Parathyroid adenoma (tissue), 2 donors: ENCODE measurements at regions not wholly inside any gene's neighbourhood (a gene's known extent, or its start where the extent isn't known, plus 50 kb on each side); places are given as distances from the start of the nearest gene placed in this dataset.

ENCODE experiments used
- H2AFZ ChIP-seq: fragments of 300-600 bp; sonication (generic); one replicate; pipeline ENCODE4 v1.7.0; 2017; ENCODE audit warnings: antibody characterized with exemption, mild to moderate bottlenecking
- H3K27ac ChIP-seq: fragments of 300-600 bp; sonication (generic); one replicate; pipeline ENCODE4 v1.7.0; 2017
- H3K27me3 ChIP-seq: fragments of 300-600 bp; sonication (generic); one replicate; pipeline ENCODE4 v1.7.0; 2017; ENCODE audit warnings: low read length; ENCODE audit not compliant: control insufficient read depth, insufficient read depth
- H3K36me3 ChIP-seq: fragments of 300-600 bp; sonication (generic); one replicate; pipeline ENCODE4 v1.7.0; 2017; ENCODE audit warnings: low read length; ENCODE audit not compliant: control insufficient read depth, insufficient read depth
- H3K4me1 ChIP-seq: fragments of 300-600 bp; sonication (generic); one replicate; pipeline ENCODE4 v1.7.0; 2017; ENCODE audit warnings: control low read depth
- H3K4me2 ChIP-seq: fragments of 300-600 bp; sonication (generic); one replicate; pipeline ENCODE4 v1.7.0; 2017; ENCODE audit warnings: low read length
- H3K4me3 ChIP-seq: fragments of 300-600 bp; sonication (generic); one replicate; pipeline ENCODE4 v1.7.0; 2017; ENCODE audit warnings: low read depth, low read length
- H3K79me2 ChIP-seq: fragments of 300-600 bp; sonication (generic); one replicate; pipeline ENCODE4 v1.7.0; 2017; ENCODE audit warnings: control low read depth
- H3K9ac ChIP-seq: fragments of 300-600 bp; sonication (generic); one replicate; pipeline ENCODE4 v1.7.0; 2017; ENCODE audit warnings: mild to moderate bottlenecking
- H3K9me3 ChIP-seq: fragments of 300-600 bp; sonication (generic); one replicate; pipeline ENCODE4 v1.7.0; 2017; ENCODE audit warnings: low read length; ENCODE audit not compliant: control insufficient read depth
- TF ChIP-seq, protein P1 (sequence below): fragments of 300-600 bp; sonication (generic); IDR thresholded peaks from one replicate; pipeline ENCODE4 v1.7.0; 2017; ENCODE audit warnings: antibody characterized with exemption, mild to moderate bottlenecking
- donor health status: primary hyperparathyroidism.

DNA sequence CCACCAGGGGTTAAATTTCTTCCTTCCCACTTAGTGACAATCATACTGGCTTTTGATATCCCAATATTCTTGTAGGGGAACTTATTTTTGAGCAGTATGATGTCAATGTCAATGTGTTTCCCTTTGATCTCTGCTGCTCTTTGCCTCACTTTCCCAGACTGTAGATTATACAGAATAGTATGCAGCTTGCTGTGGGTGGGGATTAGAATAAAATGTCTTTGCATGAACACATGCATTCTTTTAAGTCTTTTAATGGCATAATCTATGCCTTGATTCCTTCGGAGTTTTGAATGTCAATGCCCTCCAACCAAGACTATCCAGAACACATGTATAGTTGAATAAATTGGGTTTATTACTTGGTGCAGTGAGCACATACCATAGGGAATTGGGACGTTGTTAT, 125.5 kb downstream of the IL20RB start:
- Histone ChIP-seq H3K9ac (no peak overlapping the region), H2AFZ (no peak overlapping the region), H3K27me3 (no peaks in the 10 kb centered on the region), H3K79me2 (no peaks in the 10 kb centered on the region), H3K4me2 (no peak overlapping the region), H3K9me3 (no peaks in the 10 kb centered on the region), H3K27ac (no peak overlapping the region), H3K4me3 (no peak overlapping the region), H3K36me3 (no peaks in the 10 kb centered on the region), H3K4me1 (no peaks in the 10 kb centered on the region)
- TF ChIP-seq, protein P1, sequence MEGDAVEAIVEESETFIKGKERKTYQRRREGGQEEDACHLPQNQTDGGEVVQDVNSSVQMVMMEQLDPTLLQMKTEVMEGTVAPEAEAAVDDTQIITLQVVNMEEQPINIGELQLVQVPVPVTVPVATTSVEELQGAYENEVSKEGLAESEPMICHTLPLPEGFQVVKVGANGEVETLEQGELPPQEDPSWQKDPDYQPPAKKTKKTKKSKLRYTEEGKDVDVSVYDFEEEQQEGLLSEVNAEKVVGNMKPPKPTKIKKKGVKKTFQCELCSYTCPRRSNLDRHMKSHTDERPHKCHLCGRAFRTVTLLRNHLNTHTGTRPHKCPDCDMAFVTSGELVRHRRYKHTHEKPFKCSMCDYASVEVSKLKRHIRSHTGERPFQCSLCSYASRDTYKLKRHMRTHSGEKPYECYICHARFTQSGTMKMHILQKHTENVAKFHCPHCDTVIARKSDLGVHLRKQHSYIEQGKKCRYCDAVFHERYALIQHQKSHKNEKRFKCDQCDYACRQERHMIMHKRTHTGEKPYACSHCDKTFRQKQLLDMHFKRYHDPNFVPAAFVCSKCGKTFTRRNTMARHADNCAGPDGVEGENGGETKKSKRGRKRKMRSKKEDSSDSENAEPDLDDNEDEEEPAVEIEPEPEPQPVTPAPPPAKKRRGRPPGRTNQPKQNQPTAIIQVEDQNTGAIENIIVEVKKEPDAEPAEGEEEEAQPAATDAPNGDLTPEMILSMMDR: no peak

DNA sequence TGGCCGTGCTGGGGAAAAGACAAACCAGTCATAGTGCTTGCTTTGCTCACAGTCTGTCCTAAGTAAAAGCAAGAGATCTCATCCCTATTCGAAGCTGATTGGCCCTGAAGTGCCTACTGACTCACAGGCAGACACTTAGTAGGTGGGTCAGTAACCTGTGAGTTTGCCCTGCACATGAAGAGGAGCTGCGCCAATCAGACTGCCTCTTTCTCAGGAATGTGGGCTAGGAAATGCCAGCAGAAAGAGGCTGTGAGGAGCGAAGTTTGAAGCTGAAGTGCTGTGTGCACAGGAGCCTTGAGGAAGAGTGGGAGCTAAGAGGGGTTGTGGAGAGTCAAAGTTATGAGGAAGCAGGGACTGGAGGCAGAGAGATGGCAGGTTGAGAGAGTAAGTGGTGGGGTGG, 126.8 kb downstream of the IL20RB start:
- Histone ChIP-seq H3K4me1 (no peaks in the 10 kb centered on the region), H3K4me3 (no peak overlapping the region), H3K27ac (no peak overlapping the region), H3K9ac (no peak overlapping the region), H3K9me3 (no peaks in the 10 kb centered on the region), H3K36me3 (no peaks in the 10 kb centered on the region), H2AFZ (no peak overlapping the region), H3K79me2 (no peaks in the 10 kb centered on the region), H3K4me2 (no peak overlapping the region), H3K27me3 (no peaks in the 10 kb centered on the region)
- TF ChIP-seq, protein P1: no peak

DNA sequence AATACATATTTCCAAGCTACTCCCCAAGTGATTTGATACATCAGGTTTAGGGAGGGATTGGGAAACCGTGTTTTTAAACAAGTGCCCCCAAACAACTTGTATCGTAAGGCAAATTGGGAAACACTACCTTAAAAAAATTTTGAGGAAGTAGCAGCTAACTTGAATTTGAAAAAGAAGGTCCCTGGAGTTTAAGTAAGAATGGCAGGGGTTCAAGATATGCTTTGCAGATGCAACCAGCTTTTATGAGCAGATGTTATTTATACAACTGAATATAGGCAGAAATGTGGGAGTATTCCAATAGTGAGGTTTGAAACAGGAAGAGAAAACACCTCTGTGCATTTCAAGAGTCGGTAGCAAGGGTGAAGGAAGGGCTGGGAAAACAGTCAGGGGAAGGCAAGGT, 139.6 kb downstream of the IL20RB start:
- H3K27me3 ChIP-seq: no peaks in the 10 kb centered on the region
- H3K36me3 ChIP-seq: no peaks in the 10 kb centered on the region
- H3K79me2 ChIP-seq: no peaks in the 10 kb centered on the region
- TF ChIP-seq, protein P1: no peak
- H3K4me1 ChIP-seq: no peaks in the 10 kb centered on the region
- H2AFZ ChIP-seq: no peak overlapping the region
- no peak overlapping the region for H3K9ac ChIP-seq
- H3K9me3 ChIP-seq: no peaks in the 10 kb centered on the region
- H3K27ac ChIP-seq: no peak overlapping the region
- H3K4me3 ChIP-seq: no peak overlapping the region
- H3K4me2 ChIP-seq: no peak overlapping the region

DNA sequence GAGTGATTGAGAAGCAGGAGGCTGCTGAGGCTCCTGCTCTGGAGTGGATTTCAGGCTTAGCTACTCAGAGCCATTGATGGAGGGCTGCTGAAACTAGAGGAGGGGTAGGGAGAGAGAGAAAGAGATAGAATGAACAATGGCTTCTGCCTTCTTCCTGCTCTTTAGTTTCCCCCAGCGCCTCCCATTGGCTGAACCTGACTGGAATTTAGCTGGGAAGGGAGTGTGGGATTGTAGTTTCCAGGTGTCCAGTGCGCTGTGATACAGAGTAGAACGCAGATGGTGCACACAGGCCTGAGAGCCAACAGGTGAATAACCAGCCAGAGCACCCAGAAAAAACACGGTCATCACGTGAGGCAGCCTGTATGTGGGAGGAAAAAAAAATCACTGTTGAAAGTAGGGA, 140.1 kb downstream of the IL20RB start:
- no peaks in the 10 kb centered on the region for H3K9me3 ChIP-seq
- H3K4me2 ChIP-seq: no peak overlapping the region
- no peak overlapping the region for H3K9ac ChIP-seq
- no peak overlapping the region for H3K27ac ChIP-seq
- no peaks in the 10 kb centered on the region for H3K79me2 ChIP-seq
- no peaks in the 10 kb centered on the region for H3K4me1 ChIP-seq
- no peaks in the 10 kb centered on the region for H3K36me3 ChIP-seq
- H2AFZ ChIP-seq: no peak overlapping the region
- H3K4me3 ChIP-seq: no peak overlapping the region
- TF ChIP-seq, protein P1: no peak
- H3K27me3 ChIP-seq: no peaks in the 10 kb centered on the region

DNA sequence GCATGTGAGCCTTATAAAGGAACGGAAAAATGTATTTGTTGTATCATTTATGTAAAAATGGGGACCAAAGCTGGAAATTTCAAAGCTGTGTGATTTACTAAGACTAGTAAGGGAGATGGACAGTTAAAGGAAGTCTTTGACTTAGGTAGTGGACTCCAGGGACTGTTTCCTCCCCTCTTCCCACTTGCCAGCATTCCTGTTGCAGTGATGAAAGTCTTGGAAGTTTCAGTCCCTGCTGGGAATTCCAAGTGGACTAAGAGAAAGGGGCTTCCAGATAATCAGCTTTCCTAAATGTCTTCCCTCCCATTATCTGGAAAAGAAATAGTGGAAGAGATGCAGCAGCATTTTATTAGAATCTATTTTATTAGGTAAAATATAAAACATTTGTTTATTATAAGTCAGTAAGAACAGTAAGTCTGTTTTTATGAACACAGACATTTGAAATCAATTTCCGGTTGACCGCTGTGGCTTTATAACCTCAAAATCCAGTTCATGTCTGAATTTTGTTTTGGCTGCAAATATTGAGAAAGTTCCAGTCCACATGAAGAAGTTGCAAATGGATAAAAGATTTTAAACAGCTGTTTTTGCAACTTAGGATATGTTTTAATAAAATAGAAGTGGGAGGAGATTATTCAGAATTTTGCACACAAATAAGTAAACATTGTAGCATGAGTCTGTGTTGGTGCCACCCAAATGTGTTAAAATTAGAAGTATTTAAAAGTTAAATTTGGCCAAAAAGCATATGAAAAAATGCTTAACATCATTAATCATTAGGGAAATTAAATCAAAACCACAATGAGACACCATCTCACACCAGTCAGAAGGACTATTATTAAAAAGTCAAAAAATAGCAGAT, 141.8 kb downstream of the IL20RB start:
- Histone ChIP-seq H3K27ac (no peak overlapping the region), H3K4me3 (no peak overlapping the region), H2AFZ (no peak overlapping the region), H3K9me3 (no peaks in the 10 kb centered on the region), H3K36me3 (no peaks in the 10 kb centered on the region), H3K4me2 (no peak overlapping the region), H3K4me1 (no peaks in the 10 kb centered on the region), H3K9ac (no peak overlapping the region), H3K79me2 (no peaks in the 10 kb centered on the region), H3K27me3 (no peaks in the 10 kb centered on the region)
- TF ChIP-seq, protein P1: no peak
